ENCODE measurements at regions not wholly inside any gene's neighbourhood (a gene's known extent, or its start where the extent isn't known, plus 50 kb on each side); places are given as distances from the start of the nearest gene placed in this dataset.

GRCh38 chr11:41519696-41520095, 60.2 kb upstream of the LRRC4C start:
- H3K4me3 ChIP-seq (ENCODE audit: control insufficient read depth, low read depth, low read length): no peak overlapping the region
- TF ChIP-seq CTCF (IDR thresholded peaks at IDR 0.05; ENCODE audit: control insufficient read depth, insufficient read depth, low read depth, low read length, missing control alignments): no peak
- DNase-seq (ENCODE audit: low read depth): no peak

DNA sequence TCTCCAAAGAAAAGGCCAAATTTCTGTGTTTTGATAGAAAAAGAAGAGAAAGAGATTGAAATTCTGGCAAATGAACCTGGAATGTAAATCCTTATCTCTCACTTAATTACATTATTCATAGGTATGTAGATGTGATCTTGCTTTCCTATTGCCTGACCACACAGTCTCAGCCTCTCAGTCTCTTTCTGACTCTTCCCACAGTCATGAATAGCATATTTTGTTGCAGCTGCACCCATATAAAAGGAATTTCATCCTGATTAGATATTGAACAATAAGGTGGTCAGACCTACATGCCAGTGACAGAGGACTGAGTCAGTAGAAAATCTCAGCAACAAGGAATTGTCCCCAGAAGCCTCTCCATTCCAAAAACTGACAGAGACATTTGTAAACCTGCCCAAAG, 62.9 kb upstream of the LRRC4C start:
- DNase-seq (ENCODE audit: low read depth): no peak
- TF ChIP-seq CTCF (IDR thresholded peaks at IDR 0.05; ENCODE audit: control insufficient read depth, insufficient read depth, low read depth, low read length, missing control alignments): no peak
- no peak overlapping the region for H3K4me3 ChIP-seq (ENCODE audit: control insufficient read depth, low read depth, low read length)

DNA sequence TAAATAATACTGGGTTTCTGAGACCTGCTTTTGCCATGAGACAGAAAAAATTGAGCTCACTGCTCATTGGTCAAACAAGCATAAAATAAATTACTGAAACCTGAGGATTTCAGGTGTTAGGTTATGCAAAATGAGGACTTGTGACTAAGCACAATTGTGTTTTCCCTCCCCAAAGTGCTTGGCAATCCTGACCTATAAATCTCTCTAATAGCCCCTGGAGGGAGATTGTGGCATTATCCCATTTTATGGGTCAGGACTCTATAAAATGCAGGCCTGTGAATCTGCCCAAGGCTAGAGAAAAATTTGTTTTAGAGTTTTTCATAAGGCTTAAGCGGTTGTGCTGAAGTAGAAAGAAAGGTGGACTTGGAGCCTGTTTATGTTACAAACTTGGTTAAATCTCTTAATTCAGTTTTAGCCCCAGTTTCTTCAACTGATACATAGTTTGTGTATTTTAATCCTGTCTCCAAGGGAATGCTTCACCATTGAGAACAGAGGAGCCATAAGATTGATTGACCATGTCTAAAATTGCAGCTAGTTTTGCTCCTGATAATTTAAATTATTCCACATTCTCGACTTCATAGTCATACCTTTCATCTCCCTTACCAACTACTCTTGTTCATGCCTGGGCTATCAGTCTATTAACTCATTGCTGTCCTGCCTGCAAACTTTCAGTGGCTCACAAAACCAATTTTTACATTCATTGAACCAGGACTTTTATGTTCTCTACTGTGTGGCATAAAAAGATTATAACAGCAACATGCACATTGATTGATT, 63.6 kb upstream of the LRRC4C start:
- no peak for TF ChIP-seq CTCF (IDR thresholded peaks at IDR 0.05; ENCODE audit: control insufficient read depth, insufficient read depth, low read depth, low read length, missing control alignments)
- no peak overlapping the region for H3K4me3 ChIP-seq (ENCODE audit: control insufficient read depth, low read depth, low read length)
- DNase-seq (ENCODE audit: low read depth): no peak

DNA sequence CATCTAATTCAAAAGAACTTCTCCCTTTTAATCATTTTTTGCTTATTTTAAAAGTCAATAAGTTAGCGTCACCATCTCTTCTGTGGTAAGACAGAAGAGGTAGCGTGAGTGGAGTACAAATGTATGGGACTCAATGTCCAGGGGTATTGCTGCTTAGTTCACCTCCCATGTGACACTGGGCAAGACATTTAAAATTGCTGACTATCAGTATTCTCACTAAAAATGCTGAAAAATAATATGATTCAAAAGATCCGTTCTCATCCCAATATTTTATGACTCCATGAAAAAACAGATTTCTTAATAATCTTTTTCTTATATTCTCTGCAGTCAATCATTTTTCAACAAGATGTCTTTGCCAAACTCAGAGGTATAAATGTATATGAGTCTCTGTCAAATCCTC, 68.1 kb upstream of the LRRC4C start:
- no peak for DNase-seq (ENCODE audit: low read depth)
- no peak overlapping the region for H3K4me3 ChIP-seq (ENCODE audit: control insufficient read depth, low read depth, low read length)
- TF ChIP-seq CTCF (IDR thresholded peaks at IDR 0.05; ENCODE audit: control insufficient read depth, insufficient read depth, low read depth, low read length, missing control alignments): no peak

DNA sequence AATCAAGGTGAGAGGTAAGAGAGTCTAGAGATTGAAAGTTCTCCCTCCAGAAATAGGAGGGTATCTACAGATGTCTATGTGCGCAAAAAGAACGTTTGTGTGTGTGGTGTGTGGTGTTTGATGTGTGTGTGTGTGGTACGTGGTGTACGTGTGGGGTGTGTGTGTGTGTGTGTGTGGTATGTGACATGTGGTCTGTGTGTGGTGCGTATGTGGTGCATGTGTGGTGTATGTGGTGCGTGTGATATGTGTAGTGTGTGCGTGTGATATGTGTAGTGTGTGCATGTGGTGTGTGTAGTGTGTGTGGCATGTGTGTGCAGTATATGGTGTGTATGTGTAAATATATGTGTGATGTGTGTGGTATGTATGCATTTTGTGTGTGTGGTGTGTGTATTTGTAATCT, 73.0 kb upstream of the LRRC4C start:
- no peak for TF ChIP-seq CTCF (IDR thresholded peaks at IDR 0.05; ENCODE audit: control insufficient read depth, insufficient read depth, low read depth, low read length, missing control alignments)
- no peak for DNase-seq (ENCODE audit: low read depth)
- no peak overlapping the region for H3K4me3 ChIP-seq (ENCODE audit: control insufficient read depth, low read depth, low read length)

DNA sequence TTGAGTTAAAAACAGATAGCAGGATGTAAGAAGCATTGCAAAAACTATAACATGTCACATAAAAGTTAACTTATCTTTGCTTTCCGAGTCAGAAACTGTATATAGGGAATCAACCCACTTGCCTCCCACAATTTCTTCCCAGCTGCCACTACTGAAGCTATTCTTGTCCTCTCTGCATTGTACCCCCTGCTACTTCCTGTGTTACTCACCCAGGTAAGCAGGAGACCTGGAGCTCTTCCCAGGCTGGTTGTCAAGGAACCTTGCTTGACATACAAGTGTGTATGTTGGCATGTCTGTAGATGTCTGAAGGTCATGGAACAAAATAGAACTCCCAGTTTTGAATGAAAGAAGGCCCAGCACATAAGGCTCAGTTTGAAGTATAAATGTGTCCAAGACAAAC, 74.3 kb upstream of the LRRC4C start:
- no peak for TF ChIP-seq CTCF (IDR thresholded peaks at IDR 0.05; ENCODE audit: control insufficient read depth, insufficient read depth, low read depth, low read length, missing control alignments)
- DNase-seq (ENCODE audit: low read depth): no peak
- no peak overlapping the region for H3K4me3 ChIP-seq (ENCODE audit: control insufficient read depth, low read depth, low read length)

Measured in AG09309 (cell line).